HG03460 (cell line): ENCODE measurements at regions not wholly inside any gene's neighbourhood (a gene's known extent, or its start where the extent isn't known, plus 50 kb on each side); places are given as distances from the start of the nearest gene placed in this dataset.

ENCODE experiments used
- ATAC-seq: cut with Tn5 transposase; IDR thresholded peaks from one replicate; pipeline ENCODE4 v1.9.1; 2021; ENCODE audit not compliant: unreplicated experiment

GRCh38 chr9:90538566-90538965, 104.1 kb downstream of the DIRAS2 start:
- no peak for ATAC-seq

GRCh38 chr9:90539286-90539685, 103.3 kb downstream of the DIRAS2 start:
- no peak for ATAC-seq

- ATAC-seq = no peak
Observed at GRCh38 chr9:90540734-90541133, 101.9 kb downstream of the DIRAS2 start.

GRCh38 chr9:90544488-90544887, 98.1 kb downstream of the DIRAS2 start:
- no peak for ATAC-seq

GRCh38 chr9:90546200-90546599, 96.4 kb downstream of the DIRAS2 start:
- no peak for ATAC-seq

GRCh38 chr9:90547896-90548295, 94.7 kb downstream of the DIRAS2 start:
- no peak for ATAC-seq

- no peak for ATAC-seq
Observed at GRCh38 chr9:90552317-90552716, 90.3 kb downstream of the DIRAS2 start.

GRCh38 chr9:90555351-90556057, 87.1 kb downstream of the DIRAS2 start:
- ATAC-seq = no peak

- ATAC-seq = no peak
Observed at GRCh38 chr9:90556897-90557675, 85.5 kb downstream of the DIRAS2 start.

- no peak for ATAC-seq
Observed at GRCh38 chr9:90559075-90560073, 83.2 kb downstream of the DIRAS2 start.
